NCI-H146 (cell line): ENCODE measurements at regions not wholly inside any gene's neighbourhood (a gene's known extent, or its start where the extent isn't known, plus 50 kb on each side); places are given as distances from the start of the nearest gene placed in this dataset.

ENCODE experiments used
- DNase-seq: peaks from one replicate; lab custom pipeline; 2025; lab: John Stamatoyannopoulos, UW

DNA sequence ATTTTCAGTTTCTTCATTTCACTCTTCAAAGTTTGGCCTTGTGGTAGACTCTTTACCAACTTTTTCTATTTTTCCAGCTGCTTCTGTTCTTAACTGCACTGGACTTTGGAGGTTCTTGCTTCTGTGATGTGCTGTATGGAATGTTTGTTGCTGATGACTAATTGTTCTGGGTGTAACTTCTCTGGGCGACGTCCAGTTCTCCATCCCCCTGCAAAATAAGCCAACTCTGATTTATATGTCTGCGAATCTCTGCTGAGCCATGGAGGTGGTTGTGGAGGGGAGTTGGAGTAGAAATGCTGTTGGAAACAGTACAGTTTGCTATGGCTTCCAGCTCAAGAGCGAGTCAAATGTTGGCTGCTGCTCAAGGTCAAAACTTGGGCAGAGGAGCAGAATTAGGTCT is 113.9 kb upstream of the DYRK2 start:
- no peak for DNase-seq

DNA sequence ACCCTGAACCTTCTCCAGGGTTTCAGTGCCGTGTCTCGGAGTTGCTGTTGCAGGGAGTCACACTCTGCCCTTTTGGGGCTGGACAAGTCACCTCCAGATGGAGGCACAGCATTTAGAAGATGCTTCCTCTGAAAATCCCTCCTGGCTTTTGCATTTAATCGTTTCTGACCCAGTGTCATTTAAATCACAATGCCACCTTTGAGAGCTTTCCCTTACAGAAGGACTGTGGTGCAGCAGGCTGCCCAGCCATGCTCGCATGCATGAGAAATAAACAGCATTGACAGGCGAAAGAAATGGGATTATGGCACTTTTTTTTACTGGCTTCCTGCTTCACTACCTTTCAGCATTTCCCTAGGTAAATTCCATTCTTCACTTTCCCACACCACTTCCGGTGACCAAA is 113.4 kb upstream of the DYRK2 start:
- no peak for DNase-seq

DNA sequence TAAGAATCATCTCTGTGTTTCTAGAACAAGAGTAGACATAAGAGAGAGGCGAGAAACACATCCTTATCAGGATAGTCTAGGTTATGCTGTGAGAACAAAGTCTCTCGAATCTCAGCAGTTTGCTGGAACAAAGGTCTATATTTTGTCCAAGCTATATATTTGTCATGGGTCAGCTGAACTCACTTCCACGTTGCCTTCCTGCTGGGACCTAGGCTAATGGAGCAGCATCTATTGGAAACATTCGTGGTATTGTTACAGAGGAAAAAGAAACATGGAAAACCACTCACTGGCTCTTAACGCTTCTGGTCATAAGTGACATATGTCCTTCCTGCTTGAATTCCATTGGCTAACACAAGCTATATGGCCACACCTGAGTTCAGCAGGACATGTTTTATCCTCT is 112.6 kb upstream of the DYRK2 start:
- no peak for DNase-seq

DNA sequence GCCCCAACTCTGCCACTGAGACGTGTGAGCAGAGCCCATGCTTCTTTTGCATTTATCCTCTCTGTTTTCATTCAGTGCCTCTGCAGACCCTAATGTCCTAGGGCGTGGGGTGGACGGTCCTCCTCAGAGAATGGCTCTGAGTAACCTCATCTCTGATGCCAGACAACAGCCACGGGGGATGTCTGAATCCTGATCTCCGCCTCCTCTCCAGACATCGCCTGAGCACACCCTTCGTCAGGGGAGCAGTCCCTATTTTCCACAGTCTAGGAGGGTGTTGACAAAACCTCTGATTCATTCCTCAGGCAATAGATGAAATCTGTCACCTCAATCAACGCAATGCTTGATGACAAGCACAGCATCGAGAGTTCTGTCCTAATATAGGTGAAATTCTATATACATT is 109.2 kb upstream of the DYRK2 start:
- no peak for DNase-seq

DNA sequence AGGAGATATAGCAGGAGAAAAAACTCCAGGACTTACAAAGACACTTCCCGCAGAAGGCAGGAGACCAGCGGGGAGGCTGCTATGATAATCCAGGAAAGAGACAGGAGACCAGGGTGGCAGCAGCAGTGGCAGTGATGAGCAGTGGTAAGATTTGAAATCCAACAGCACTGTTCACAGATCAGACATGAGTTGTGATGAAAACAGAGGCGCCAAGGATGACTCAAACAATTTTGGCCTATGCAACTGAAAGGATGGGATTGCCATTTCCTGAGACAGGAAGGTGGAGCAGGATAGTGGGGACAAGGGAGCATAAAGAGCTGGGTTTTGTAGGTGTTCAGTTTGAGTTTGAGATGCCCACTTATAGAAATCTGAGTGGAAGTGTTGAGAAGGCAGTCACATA is 108.6 kb upstream of the DYRK2 start:
- no peak for DNase-seq

DNA sequence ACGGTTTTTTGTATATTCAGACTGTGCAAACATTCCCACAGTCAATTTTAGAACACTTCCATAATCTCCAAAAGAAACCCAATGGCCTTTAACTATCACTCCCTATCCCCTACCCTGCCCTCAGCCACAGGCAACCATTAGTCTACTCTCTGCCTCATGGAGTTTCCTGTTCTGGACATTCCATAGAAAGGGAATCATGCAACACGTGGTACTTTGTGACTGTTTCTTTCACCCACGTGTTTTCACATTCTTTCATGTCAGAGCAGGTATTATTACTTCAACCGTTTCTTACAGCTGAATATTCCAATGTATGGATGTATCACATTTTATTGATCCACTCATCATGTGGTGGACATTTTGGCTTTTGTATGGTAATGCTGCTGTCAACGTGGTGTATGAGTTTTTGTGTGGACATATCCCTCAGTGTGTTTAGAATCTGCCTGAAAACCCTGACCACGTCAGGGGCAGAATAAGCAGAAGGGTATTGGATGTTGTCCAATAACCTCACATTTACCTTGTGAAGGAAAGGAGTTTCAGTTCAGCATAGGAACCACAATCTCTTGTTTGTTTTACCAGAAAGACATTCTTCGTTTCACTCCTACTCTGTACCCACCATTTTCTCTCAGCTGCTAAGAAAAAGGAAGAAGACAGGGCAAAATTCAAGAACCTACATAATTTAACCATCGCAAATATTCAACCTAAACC is 107.5 kb upstream of the DYRK2 start:
- no peak for DNase-seq

DNA sequence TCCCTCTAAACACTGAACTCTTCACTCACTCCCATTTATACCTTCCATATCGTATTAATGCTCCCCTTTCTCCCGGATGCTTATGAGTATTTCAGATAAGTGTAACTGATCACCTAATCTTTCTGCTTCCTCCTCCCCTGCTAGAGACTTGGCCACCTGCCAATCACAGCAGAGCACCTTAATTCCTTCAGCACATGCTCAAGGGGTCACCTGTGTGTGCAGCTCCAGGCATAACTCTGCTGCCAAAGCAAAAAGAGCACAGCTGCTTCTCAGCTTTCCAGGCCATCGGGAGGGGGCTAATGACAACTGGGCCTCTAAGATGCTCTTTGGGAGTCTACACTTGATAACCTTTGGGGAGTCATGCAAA is 106.9 kb upstream of the DYRK2 start:
- peak; percentile 64 for DNase-seq

DNA sequence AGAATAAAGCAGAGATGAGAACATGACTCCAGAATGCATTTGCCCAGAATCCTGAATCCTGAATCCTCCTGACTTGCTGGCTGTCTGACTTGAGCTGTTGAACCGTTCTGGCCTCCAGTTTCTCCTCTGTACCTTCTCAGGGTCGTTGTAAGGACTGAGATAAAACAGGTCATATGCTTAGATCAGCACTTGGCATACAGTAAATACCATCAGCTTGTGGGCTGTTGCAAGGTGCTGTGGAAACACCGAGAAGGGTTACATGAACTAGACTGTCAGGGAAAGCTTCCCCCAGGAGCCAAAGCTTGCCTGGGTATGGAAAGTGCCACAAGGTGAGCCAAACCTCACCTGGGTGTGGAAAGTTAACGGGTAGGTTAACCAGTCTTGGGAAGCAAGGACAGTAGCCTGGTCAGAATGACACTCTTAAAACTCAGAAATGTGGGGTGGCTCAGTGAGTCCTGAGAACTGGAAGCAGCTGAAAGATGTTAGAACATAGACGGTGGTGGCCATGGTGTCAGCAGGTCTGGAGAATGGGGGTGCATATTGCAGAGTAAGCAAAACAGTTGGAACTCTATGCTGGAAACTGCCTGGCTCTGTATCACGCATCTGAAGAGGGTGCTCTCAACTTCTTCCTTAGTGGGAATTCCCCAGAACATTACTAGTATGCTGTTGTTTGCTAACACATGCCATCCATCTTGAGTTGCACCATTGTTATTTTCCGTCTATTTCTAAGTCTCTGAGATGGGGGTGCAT is 105.3 kb upstream of the DYRK2 start:
- DNase-seq, result no peak

DNA sequence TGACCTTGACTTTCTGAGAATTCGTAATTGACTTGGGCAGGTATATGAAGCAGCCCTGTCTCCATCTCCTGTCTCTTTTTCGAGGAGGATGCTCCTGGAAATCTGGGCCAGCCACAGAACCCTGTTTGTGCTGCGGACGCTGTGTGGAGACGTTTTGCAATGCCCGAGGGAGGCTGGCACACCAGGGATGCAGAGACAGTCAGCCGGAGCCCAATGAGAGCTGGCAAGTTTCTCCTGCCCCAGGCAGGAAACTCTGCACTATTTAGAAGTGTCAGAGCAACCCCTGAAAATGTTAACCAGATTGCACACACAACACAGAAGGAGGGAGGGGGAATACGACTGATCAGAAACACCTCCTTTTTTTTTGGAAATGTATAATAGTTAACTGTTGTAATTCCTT is 103.2 kb upstream of the DYRK2 start:
- no peak for DNase-seq

DNA sequence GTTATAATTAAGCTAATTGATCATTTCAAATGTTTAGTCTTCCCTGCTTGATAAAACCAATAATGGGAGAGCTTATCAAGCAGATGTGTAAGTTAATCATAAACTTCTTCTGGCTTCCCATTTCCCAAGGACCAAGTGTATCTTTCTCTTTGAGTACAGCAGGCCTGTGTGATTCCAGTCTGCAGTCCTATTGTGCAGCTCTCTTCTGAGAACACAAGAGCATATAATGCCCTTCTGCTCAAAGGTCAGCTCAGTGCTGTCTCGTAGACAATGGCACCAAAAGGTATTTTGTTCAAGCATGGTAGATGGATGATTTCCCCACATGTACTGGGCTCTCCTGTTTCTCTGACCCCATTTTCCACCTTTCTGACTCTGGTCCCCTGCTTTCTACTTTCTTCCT is 101.8 kb upstream of the DYRK2 start:
- peak; percentile 47 for DNase-seq

DNA sequence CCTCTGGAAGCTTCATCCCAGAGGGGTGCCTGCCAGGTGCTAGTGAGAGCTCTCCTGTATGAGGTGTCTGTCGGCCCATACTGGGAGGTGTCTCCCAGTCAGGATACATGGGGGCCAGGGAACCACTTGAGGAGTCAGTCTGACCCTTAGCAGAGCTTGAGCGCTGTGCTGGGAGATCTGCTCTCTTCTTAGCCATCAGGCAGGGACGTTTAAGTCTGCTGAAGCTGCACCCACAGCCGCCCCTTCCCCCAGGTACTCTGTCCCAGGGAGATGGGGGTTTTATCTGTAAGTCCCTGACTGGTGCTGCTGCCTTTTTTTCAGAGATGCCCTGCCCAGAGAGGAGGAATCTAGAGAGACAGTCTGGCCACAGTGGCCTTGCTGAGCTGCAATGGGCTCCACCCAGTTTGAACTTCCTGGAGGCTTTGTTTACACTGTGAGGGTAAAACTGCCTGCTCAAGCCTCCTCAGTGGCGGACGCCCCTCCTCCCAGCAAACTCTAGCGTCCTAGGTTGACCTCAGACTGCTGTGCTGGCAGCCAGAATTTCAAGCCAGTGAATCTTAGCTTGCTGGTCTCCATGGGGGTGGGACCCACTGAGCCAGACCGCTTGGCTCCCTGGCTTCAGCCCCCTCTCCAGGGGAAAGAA is 93.3 kb upstream of the DYRK2 start:
- DNase-seq, result peak; percentile 25

DNA sequence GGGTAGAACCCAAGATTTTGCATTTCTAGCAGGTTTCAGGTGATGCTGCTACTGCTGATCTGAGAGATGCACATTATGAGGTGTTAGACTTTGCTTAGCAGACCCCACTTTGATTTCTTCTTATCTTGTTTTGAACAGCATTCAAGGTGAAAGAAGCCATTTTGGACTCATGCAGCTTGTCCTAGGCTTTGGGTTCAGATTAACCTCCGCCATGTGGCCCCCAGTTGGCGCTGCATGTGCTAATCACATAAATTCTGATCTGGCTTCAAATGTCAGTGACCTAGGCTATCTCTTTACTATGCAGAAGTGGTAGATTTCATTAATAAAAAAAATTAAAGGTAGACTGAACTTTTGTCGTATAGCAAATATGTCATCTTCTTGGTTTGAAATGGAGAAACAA is 89.8 kb upstream of the DYRK2 start:
- no peak for DNase-seq

DNA sequence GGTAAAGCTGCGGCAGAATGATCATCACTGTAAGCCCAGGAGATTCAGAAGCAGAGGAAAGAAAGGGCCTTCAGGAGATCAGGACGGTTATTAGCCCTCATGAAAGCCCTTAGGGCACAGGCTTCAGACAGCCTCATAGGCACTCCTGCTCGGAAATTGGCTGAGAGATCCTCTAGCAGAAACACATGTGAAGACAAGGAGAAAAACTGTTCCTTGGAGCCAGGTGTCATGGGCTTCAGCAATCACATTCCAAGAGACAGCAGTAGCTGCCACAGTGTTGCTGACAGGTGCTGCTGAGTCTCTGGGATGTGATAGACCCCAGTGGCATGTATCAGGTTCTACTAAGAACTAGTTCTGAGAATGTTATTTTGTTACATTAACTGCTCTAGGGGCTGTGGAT is 88.8 kb upstream of the DYRK2 start:
- no peak for DNase-seq

DNA sequence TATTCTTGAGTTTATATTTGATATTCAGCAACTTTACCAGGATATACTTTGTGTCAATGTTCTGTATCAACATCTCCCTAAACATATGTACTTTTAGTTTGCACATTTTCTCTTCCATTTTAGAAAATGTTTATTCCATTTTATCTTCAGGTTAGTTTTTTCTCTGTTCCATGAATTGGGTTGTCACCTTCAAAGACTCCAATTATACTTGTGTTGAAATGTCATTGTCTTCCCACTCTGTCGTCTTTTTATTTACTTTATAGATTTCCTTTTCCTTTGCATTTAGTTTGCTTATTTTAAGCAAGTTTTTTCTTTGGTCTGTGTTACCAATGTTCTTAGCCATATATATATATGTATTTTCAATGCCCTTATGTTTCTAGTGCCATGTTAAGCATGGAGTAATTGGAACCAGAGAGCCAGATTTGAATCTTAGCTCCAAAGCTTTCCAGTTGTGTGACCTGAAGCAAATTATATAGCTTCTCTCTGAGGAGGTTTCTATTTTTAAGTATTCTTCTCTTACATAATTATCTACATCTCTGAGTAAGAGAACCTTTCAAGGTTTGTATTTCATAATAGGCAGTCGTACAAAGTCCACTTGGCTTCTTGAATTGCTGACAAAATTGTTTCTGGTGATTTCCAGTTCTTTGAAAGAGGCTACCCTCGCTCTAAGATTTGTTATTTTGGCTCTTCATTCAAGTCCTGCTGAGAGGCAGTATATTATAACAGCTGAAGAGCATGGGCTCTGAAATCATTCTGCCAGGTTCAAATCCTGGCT is 85.8 kb upstream of the DYRK2 start:
- no peak for DNase-seq

DNA sequence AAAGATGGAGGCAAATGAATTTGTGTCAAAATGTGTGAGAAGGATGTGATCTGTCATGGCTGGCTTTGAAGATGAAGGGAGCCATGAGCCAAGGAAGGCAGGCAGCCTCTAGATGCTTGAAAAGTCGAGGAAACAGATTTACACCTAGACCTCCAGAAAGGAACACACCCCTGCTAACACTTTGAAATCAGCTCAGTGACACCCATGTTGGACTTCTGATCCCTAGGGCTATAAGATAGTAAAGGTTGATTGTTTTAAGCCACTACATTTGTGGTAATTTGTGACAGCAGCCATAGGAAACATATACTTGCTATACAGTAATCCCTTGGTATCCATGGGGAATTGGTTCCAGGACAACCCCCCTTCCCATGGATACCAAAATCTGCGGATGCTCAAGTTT is 80.5 kb upstream of the DYRK2 start:
- no peak for DNase-seq

DNA sequence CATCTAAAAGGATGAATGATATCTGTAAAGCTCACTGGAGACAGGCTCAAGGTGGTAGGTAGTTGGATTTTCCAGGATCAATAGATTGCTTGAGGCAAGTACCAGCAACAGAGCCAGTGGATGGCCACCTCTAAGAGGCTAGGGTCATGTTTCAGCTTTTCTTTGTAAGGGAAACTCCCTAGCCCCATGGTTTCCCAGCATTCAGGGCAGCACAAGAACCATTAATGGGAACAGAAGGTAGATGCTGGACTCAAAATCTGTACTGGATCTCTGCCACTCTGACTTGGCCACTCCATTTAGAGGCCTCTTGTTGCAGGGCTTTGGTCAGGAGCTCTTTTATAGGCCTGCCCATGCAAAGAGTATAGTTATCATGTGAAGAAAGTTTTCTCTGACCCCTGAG is 76.1 kb upstream of the DYRK2 start:
- peak; percentile 65 for DNase-seq

DNA sequence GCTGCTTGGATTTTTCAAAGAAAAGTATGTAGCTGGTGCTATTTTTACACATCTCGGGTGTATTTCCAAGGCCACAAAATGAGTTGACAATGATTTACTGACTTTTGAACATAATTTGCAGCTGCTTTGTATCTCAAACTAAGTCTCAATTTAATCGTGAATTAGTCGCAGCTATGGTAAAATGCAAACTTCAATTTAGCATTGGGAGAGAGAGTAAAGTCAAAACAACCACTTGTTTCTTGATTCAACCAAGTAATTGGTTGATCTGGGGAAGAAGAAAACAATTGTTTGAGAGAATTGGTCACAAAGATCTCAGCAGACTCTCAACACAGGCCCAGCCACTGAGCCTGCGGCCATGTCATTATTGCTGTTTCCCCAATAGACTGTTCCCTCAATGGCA is 75.0 kb upstream of the DYRK2 start:
- no peak for DNase-seq

DNA sequence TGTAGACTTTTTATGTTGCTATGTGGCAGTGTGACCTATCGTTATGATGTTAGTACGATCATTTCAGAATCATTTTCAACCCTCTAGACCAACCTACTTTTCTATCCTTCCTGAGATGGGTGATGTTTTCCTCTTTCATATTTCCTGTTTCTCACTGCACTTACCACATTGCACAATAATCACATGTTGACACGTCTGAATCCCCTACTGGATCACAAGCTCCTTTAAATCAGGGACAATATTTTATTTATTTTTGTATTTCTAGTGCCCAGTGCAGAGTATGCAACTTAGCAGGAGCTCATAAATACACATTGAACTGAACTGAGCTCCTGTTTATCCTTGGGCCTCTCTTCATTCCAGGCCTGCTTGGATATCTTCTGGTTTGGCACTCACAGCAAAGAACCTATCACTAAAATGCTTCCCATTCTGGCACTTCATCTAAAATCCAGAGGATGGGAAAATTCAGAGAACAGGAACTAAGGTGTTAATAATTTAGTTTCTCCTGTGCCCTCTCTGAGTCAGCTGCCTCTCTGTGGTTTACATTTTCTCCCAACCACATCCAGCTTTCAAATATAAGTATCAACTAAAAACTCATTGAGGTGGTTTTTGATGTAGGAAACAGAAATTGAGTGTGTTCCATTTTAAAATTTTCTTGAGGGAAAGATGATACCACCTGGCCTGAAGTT is 69.4 kb upstream of the DYRK2 start:
- DNase-seq, result no peak

DNA sequence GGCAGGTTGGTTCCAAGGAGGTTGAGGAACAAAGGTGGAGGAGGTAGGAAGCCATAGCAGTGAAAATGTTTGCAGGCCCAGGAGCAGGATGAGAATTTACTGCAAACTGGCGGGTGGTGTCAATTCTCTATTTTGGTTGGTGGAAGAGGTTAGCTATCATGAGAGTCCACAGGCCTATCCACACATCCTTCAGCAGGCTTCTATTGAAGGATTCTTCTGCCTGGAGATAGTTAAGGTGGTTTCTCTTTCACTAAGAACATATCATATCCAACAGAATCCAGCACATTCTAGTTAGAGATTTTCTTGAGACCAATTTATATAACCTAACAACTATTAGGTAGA is 68.9 kb upstream of the DYRK2 start:
- no peak for DNase-seq

DNA sequence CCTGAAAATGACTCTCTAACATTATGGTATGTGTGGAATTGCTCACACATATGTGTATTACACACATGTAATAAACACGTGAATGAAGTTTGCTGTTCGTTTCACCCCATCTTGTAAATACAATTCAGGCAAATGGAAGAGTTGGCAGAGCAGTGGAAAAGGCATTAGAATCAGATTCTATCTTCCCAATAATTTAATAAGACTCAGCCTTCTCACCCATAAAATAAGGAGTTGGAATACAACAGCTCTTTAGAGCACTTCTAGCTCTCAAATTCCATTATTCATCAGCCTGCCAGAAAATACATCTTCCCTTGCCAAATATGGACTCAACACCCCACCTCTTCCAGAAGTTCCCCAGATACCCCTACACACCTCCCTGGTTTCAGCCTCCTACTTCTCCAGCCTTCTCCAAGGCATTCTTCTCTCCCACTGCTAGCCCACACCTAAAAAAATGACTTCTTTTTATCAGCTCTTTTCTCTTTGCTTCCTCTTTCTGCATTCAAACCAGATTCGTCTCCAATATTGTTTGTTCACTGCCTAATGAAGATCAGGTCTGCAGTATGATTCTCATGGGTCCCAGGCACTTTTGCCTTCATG is 66.2 kb upstream of the DYRK2 start:
- DNase-seq, result no peak

DNA sequence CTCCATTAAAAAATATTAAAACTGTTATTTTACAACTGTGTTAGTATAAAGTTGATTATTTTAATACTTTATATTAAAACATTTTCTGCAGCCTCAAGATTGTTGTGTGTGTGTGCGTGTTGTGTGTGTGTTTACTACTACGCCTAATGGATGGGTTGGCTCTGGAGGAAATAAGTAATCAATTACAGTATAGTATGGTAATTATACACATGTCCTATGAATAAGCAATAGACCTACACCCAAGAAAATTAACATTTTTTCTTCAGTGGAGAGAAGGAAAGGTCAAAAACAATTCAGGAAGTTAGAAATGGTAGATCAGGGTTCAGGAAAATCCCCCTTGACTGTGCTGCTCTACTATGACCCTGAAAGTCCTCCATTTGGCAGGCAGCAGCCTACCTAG is 65.7 kb upstream of the DYRK2 start:
- no peak for DNase-seq

DNA sequence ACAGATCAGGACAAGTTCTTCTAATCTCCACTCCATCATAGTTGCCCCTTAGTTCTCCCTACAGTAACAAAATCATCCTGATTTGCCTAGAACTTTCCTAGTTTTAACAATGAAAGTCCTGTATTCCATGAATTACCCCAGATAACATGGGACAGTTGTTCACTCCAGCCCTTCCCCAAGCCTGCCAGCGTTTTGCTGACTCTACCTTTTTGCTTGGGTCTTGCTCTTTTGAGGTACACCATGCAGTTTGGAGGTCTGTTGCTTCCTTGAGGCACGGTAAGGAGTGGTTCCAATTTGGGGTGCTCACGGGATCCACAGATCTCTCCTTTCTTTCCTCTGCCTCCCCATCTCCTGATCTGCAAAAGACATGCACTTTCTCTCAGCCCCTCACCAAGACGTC is 61.6 kb upstream of the DYRK2 start:
- DNase-seq, result no peak
